ENCODE measurements at regions not wholly inside any gene's neighbourhood (a gene's known extent, or its start where the extent isn't known, plus 50 kb on each side); places are given as distances from the start of the nearest gene placed in this dataset.

GRCh38 chr1:157357111-157357510, 195.2 kb downstream of the FCRL5 start:
- no peak for TF ChIP-seq POLR2A (IDR thresholded peaks at IDR 0.05; ENCODE audit: extremely low read depth, insufficient read length)
- TF ChIP-seq CTCF (IDR thresholded peaks at IDR 0.05; ENCODE audit: low read depth, low read length): no peak
- no peak for TF ChIP-seq MYC (IDR thresholded peaks at IDR 0.05; ENCODE audit: low read depth, low read length)
- no peak for TF ChIP-seq MAX (IDR thresholded peaks at IDR 0.05; ENCODE audit: low read depth, low read length)

All from NB4 (cell line).